A172 (cell line): ENCODE measurements at regions not wholly inside any gene's neighbourhood (a gene's known extent, or its start where the extent isn't known, plus 50 kb on each side); places are given as distances from the start of the nearest gene placed in this dataset.
A peak's percentile ranks its signal among the peaks of the same experiment; 100 is the strongest.

Experiments
- DNase-seq: peaks from one replicate; pipeline ENCODE4 v3.0.0-alpha.2; 2015; ENCODE audit warnings: low spot score

DNA sequence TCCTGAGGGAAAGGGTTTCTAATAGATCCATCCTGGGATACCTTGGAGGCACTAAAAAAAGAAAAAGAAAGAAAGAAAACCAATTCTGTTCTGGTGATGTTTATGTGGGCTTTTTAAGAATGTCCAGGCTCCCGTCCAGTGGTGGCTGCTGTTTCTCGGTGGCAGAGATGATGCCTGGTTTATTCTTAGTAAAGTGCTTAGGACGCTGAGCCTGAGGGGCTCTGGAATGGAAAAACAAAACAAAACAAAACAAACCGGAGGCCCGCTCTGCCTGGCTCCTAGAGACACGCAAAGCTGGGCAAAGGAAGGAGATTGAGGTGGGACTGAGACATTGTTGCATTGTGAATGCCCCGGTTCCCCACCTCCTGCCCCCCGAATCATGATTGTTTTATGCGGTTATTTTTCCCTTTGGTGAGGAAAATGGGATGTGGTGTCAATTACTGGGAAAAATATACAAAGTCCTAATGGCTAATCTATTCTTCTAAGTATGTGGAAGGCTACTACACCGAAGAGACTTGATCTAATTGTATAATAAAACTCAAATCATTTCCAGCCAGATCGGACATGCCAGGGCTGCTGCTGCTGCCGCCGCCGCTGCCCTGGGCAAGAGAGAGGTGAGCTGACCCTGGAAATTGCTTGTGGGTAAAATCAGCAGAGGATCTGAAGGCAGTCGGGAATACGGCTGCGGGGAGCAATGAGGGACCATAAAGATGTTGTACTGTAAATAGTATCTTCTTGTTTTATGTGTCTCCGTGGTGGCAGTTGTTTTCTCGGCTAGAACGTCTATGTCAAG lies 644.9 kb downstream of the CCDC171 start:
- DNase-seq, result no peak

DNA sequence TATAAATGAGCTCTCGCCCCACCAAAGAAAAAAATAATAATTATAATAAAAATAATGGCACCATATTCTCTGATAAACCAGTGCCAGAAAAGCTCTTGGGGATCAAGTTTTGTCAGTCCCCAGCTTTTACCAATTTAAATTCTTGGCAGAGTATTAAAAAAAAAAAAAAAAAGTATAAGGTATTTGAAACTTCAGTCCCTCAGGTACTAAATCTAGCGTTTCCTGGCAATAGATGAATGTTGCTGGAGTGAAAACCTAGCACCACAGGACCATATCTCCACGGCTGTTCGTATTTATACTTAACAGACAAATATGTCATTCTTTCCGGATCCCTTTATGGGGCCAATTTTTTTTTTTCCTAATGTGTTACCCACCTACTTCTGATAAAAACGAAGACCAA lies 646.2 kb downstream of the CCDC171 start:
- no peak for DNase-seq

DNA sequence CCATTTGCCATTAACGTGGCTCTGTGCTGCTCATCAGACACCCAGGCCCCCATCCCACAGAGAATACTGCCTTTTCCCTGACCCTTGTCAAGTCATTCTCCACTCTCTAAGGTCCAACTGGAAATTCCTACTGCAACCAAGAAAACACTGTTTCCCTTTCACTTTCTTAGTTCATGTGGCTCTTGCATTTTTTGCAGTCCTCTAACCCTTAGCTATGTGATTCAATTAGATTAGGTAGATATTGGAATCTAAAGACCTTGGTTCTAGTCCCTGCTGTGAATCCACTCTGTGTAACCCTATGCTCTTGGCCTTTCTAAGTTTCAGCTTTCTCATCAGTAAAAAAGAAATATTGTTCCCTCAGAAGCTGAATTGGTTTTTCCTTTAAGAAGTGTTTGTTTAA lies 649.4 kb downstream of the CCDC171 start:
- no peak for DNase-seq

- DNase-seq, result peak; percentile 92
Measured at GRCh38 chr9:16202914-16203728, 650.3 kb downstream of the CCDC171 start.

DNA sequence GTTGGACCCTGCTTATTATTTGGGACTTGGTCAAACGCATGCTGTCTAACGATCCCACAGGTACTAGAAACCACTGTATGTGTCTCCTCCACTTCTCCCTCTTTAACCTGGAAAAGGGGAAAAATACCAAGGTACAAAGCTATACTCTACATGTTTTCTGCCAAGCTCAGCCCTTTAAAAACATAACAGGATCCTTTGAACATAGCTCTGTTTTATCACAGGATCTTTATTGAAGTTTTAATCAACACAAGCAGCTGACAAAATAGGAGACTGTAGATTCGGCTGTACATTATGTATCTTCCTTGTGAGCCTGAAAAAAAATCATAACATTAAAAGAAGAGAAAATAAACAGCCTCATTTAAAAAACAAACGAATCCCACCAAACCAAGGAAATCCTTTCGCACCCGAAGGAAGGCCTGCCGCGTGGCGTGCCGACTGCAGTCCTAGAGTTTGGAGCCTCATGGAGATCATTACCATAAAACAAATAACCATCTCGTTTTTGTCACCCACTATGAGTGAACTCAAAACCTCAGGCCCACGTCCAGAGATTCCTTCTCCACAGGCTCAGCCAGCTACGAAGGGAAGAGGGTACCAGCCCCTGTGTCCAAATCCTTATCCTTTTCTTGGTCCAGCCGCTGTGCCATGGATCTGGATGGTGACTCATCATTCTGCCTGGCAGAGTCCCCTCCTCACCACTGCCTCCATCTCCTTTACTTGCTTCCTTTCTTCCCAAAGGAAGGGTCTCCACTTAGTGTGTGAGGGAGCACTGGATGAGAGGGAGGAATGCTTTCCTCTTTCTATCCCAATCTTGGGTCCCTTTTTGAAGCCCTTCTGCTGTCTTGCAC lies 651.1 kb downstream of the CCDC171 start:
- DNase-seq, result peak; percentile 32

GRCh38 chr9:16205455-16205854 lies 652.6 kb downstream of the CCDC171 start:
- no peak for DNase-seq

DNA sequence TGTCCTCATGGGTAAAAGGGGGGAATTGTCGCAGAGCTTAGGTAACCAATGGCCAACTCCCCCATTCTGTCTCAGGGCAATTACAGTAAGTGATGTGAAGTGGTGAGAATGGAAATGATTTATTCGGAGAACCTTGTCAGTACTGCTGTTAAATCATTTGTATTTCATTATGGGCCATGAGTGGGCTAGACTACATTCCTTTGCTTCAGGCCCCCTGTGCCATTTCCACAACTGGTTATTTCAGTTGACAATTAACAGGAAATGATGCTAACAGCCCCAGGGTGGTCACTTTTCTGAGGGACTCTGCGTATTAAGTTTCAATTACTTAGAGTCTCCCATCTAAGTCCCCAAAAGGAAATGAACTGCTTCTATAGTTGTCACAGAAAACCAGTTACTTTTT lies 653.7 kb downstream of the CCDC171 start:
- no peak for DNase-seq

- DNase-seq, result peak; percentile 66
Measured at GRCh38 chr9:16207161-16207560, 654.3 kb downstream of the CCDC171 start.

DNA sequence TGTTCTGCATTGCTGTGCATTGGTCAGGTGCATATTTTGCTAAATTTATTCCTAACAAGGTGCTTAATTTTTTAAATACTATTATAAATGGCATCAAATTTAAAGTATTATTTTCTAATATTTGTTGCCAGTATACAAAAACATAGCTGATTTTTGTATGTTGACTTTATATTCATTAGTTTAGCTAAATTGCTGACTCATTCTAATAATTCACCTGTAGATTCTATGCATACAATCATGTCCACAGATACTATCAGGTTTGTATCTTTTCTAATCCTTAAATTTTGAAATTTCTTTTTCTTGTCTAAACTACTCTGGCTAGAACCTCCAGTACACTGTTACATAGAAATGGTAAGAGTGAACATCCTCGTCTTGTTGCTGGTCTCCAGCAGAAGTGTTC lies 657.6 kb downstream of the CCDC171 start:
- DNase-seq, result no peak

GRCh38 chr9:16211946-16212345 lies 658.5 kb downstream of the BNC2 start:
- DNase-seq, result no peak

- DNase-seq, result peak; percentile 74
Measured at GRCh38 chr9:16213781-16214515, 656.5 kb downstream of the BNC2 start.

- no peak for DNase-seq
Measured at GRCh38 chr9:16214677-16215352, 655.7 kb downstream of the BNC2 start.

DNA sequence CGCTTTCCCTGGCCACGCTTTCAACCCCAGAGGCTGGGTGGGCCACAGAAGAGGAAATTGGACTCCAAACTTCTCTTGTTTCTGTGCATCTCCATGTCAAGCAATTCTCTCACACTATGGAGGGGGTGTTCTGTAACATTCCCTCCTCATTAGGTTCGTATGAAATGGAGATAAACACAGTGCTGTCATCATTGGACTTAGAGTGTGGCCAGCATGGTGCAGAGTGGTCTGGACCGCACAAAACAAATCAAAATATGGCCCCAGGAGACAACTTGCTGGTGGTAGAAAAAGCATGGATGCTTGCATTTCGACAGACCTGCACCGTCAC lies 655.2 kb downstream of the BNC2 start:
- DNase-seq, result no peak

DNA sequence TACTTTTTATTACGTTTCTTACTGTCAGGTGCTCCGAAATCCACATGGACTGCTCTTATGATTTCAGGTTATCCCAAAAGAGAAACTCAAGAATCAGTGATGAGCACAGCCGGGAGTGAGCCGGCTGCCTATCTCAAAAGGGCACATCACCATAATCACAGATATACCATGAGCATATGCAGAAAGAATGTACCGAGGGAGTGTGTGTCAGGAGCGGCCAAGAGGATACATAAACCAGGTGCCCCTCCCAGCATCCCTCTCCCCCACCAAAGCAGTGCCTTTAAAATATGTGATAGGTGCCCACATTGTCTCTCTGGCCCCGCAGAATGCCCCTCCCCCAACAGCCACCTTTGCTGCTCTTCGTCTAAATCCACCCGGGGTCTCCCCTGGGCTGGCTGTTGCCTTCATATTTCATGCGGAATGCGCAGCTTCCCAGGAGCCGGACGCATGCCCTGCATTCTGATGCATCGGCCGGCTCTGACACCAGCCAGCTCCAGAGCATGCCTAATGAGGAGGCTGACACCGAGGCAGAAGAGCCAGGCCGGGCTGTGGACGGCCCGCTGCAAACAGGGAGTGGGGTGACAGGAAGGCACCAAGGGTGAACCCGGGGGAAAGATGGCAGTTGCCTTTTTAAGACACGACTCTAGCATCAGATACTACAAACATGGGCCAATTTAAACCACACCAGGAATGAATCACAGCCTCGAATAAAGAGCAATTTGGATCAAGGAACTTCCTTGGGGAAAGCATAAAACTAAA lies 652.3 kb downstream of the BNC2 start:
- no peak for DNase-seq

DNA sequence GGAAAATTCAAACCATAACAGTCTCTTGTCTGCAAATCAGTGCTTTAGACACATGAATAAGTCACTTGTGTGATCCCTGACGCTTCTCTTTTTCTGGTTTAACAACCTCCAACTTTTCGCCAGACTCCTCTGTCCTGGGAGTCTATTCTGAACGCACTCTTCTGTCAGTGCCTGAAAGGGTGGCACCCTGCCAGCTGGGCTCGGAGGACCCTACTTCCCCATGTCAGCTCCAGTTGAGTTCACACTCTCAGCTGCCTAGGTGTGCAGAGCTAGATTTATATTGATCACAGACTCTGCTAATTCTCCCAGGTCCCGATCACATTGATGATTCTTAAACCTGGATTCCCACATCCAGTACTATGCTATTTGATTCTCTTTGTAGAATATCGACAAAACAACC lies 649.1 kb downstream of the BNC2 start:
- no peak for DNase-seq

DNA sequence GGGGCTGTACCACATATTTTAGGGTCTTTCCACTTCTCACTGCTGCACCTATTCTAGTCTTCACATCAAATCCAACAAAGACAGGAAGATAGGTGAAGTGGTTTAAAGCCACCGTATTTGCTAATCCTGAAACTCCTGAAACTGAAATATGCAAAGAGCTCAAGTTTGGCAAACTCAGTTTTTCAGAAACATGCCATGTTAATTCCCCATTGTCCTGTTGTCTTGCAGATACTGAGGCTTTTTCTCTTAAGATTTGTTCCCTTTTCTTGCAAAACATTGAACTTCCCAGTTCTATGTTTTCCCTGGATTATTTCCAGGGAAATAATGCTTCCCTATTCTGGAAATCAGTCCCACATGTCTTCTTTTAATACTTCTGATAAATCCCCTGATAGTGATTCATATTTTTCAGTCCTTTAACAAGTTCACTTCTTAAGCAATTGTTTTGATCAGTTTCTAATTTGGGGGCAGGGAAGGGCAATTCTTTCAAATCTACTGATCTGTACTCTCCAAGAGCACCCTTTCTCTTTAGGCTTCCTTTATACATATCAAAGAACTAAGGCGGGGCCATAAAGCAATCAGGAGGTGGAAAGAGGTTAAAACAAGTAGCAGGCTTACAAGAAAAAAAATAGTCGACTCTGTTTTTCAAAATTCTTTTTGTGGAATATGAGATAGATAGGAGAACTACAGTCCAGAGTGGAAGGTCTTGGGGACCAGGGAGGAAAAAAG lies 648.5 kb downstream of the BNC2 start:
- no peak for DNase-seq

GRCh38 chr9:16223074-16223871 lies 647.2 kb downstream of the BNC2 start:
- peak; percentile 24 for DNase-seq

- no peak for DNase-seq
Measured at GRCh38 chr9:16230731-16231130, 639.7 kb downstream of the BNC2 start.

DNA sequence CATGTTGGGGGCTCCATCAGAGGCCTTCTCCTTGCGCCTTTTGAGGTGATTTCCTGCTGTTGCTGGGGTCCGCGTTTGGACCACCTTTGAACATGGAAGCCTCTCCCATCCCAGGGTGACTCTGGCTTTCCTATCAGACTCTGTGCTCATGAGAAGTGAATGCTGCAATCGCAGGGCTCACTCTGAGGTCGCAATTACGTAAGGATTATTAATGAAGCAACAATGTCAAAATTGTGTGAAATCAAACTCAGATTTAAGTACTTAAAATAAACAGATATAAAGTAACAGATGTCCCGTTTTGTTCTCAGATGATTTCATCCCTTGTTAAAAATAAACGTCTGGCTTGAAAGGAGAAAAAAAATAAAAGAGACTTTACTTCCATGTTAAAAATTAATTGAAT lies 634.2 kb downstream of the BNC2 start:
- no peak for DNase-seq
